ENCODE measurements at regions not wholly inside any gene's neighbourhood (a gene's known extent, or its start where the extent isn't known, plus 50 kb on each side); places are given as distances from the start of the nearest gene placed in this dataset.

GRCh38 chr2:128380961-128381938 is 62.6 kb upstream of the HS6ST1 start:
- FAIRE-seq, result no peak

- FAIRE-seq, result no peak
These were observed 65.8 kb upstream of the HS6ST1 start for GRCh38 chr2:128384446-128384845.

- FAIRE-seq, result no peak
These were observed 66.3 kb upstream of the HS6ST1 start for GRCh38 chr2:128384956-128385355.

- no peak for FAIRE-seq
These were observed 66.7 kb upstream of the HS6ST1 start for GRCh38 chr2:128385365-128385764.

- FAIRE-seq, result no peak
These were observed 67.4 kb upstream of the HS6ST1 start for GRCh38 chr2:128386066-128386465.

- no peak for FAIRE-seq
These were observed 69.9 kb upstream of the HS6ST1 start for GRCh38 chr2:128388499-128388941.

GRCh38 chr2:128389388-128390086 is 70.9 kb upstream of the HS6ST1 start:
- peak; percentile 61 for FAIRE-seq

GRCh38 chr2:128390256-128390990 is 71.8 kb upstream of the HS6ST1 start:
- no peak for FAIRE-seq

- FAIRE-seq, result no peak
These were observed 72.4 kb upstream of the HS6ST1 start for GRCh38 chr2:128390991-128391630.

- no peak for FAIRE-seq
These were observed 73.0 kb upstream of the HS6ST1 start for GRCh38 chr2:128391679-128392078.

GRCh38 chr2:128392207-128392606 is 73.5 kb upstream of the HS6ST1 start:
- no peak for FAIRE-seq

GRCh38 chr2:128394007-128394730 is 75.5 kb upstream of the HS6ST1 start:
- FAIRE-seq, result no peak

GRCh38 chr2:128395196-128395595 is 76.5 kb upstream of the HS6ST1 start:
- FAIRE-seq, result no peak

- FAIRE-seq, result no peak
These were observed 77.2 kb upstream of the HS6ST1 start for GRCh38 chr2:128395640-128396499.

GRCh38 chr2:128396500-128396891 is 77.8 kb upstream of the HS6ST1 start:
- no peak for FAIRE-seq

- FAIRE-seq, result no peak
These were observed 78.3 kb upstream of the HS6ST1 start for GRCh38 chr2:128396946-128397345.

GRCh38 chr2:128399256-128399655 is 80.6 kb upstream of the HS6ST1 start:
- no peak for FAIRE-seq

GRCh38 chr2:128399690-128400291 is 81.1 kb upstream of the HS6ST1 start:
- FAIRE-seq, result no peak

GRCh38 chr2:128401680-128402079 is 83.0 kb upstream of the HS6ST1 start:
- FAIRE-seq, result no peak

- FAIRE-seq, result no peak
These were observed 84.4 kb upstream of the HS6ST1 start for GRCh38 chr2:128402911-128403670.

All from endometrium (tissue), 2 donors.